GM18499 (cell line): ENCODE measurements at regions not wholly inside any gene's neighbourhood (a gene's known extent, or its start where the extent isn't known, plus 50 kb on each side); places are given as distances from the start of the nearest gene placed in this dataset.
"Not testable (repeated sequence)": the region's sequence is repeated elsewhere in the genome, so short reads cannot be mapped to it uniquely, and the experiment has no call there.

Experiments
- ATAC-seq: cut with Tn5 transposase; IDR thresholded peaks from one replicate; pipeline ENCODE4 v1.9.1; 2021; ENCODE audit warnings: moderate number of reproducible peaks; ENCODE audit not compliant: insufficient read depth, unreplicated experiment

- ATAC-seq, result no peak
Measured at GRCh38 chr4:141290771-141291170, 70.1 kb downstream of the ZNF330 start.

DNA sequence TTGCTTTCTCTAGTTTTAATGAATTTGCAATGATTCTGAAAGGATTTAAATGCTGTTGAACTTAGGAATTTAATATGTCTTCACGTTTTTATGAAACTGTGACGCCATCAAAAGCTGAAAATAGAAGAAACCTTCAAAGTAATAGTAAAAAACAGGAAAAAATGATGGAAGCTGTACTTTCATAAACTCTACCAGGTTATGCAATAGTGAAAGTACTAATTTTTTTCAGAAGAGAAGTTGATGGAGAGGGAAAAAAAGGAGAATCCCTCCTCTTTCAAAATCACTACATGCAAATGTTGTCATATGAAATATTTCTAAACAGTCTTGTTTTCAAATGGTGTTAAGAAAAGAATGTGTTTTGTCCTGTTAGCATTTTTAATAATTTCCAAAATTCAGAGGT, 73.6 kb downstream of the ZNF330 start:
- ATAC-seq, result no peak

DNA sequence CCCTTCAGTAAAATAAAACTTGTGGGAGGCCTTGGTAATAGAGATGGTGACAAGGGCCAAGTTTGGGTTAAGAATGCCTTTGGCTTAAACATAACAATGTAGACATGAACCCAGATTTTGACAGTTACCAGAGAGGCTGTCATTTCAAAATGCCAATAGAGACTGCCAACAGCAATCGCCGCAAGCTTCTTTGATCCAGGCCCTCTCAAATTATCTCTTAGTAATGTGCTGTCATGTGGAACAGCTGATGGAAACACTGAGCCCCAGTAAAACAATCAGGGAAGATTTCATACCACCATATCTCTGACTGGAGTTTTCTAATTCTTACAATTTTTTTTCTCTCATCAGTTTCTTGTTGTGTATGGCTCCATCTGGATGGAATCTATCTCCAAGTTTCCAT, 80.5 kb downstream of the ZNF330 start:
- ATAC-seq, result no peak

- no peak for ATAC-seq
Measured at GRCh38 chr4:141302924-141303323, 82.2 kb downstream of the ZNF330 start.

GRCh38 chr4:141304346-141304745, 83.7 kb downstream of the ZNF330 start:
- no peak for ATAC-seq

DNA sequence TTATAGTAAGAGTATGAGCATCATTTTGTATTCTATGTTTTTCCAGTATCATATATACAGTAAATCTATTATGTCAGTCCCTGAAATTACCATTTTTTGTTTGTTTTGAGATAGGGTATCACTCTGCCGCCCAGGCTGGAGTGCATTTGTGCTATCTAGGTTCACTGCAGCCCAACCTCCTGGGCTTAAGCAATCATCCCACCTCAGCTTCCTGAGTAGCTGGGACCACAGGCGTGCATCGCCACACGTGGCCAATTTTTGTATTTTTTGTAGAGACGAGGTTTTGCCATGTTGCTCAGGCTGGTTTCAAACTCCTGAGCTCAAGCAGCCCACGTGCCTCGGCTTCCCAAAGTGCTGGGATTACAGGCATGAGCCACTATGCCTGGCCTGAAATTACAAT, 85.6 kb downstream of the ZNF330 start:
- ATAC-seq, result no peak

- ATAC-seq, result peak; percentile 100
Measured at GRCh38 chr4:141307241-141307689, 86.6 kb downstream of the ZNF330 start.

DNA sequence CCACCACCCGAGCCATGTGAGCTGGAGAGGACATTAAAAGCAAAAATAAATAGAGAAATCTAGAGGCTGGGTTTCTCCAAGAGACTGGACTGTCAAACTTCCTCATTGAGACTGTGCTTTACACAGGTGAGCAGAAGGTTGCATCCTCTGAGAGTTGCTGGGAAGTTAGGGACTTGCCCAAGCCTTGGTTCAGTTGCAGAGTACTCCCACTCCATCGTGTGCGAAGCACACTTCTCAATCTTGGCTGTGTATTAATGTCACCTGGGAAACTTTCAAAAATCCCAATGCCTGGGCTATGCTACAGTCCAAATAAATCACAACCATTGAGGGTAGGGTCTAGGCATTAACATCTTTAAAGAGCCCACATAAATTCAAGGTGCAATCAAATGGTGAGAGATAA, 89.2 kb downstream of the ZNF330 start:
- ATAC-seq, result no peak

GRCh38 chr4:141311246-141312204, 90.8 kb downstream of the ZNF330 start:
- no peak for ATAC-seq

- ATAC-seq, result no peak
Measured at GRCh38 chr4:141314627-141315026, 93.9 kb downstream of the ZNF330 start.

DNA sequence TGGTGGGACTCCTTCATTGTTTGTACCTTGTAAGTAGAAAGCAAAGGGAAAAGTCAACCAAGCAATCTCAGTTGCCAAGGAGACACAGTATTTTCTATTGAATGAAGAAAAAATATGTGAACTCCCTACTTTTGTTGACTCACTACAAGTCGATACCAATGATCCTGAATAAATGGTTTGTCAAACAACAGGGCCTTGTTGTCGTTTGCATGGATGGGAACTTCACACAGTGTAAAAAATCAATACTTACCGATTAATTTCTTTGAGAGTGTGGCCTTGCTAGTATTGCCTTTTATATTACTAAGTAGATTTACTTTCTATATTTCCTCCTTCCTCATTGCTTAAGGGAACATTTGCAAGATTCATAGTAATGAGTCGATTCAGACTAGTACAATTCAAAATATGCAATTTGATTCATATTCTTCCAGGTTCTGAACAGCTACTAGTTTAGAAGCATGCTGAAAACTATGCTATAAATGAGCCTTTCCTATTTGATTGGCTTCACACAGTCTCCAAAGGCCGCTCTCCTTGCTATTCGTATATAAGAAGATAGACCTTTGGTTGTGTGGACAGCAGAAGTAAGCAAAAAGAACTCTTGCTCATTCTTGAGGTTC, 108.0 kb downstream of the ZNF330 start:
- no peak for ATAC-seq

- no peak for ATAC-seq
Measured at GRCh38 chr4:141329174-141329569, 108.5 kb downstream of the ZNF330 start.

GRCh38 chr4:141330616-141331015, 109.9 kb downstream of the ZNF330 start:
- ATAC-seq, result no peak

- no peak for ATAC-seq
Measured at GRCh38 chr4:141331534-141332358, 111.1 kb downstream of the ZNF330 start.

DNA sequence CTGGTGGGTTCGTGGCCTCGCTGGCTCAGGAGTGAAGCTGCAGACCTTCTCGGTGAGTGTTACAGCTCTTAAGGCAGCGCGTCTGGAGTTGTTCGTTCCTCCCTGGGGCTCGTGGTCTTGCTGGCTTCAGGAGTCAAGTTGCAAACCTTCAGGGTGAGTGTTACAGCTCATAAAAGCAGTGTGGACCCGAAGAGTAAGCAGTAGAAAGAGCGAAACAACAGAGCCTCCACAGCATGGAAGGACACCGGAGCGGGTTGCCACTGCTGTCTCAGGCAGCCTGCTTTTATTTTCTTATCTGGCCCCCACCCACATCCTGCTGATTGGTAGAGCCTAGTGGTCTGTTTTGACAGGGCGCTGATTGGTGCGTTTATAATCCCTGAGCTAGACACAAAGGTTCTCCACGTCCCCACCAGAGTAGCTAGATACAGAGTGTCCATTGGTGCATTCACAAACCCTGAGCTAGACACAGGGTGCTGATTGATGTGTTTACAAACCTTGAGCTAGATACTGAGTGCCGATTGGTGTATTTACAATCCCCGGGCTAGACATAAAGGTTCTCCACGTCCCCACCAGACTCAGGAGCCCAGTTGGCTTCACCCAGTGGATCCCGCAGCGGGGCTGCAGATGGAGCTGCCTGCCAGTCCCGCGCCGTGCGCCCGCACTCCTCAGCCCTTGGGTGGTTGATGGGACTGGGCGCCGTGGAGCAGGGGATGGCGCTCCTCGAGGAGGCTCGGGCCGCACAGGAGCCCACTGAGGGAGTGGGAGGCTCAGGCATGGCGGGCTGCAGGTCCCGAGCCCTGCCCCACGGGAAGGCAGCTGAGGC, 111.9 kb downstream of the ZNF330 start:
- not testable (repeated sequence) for ATAC-seq

DNA sequence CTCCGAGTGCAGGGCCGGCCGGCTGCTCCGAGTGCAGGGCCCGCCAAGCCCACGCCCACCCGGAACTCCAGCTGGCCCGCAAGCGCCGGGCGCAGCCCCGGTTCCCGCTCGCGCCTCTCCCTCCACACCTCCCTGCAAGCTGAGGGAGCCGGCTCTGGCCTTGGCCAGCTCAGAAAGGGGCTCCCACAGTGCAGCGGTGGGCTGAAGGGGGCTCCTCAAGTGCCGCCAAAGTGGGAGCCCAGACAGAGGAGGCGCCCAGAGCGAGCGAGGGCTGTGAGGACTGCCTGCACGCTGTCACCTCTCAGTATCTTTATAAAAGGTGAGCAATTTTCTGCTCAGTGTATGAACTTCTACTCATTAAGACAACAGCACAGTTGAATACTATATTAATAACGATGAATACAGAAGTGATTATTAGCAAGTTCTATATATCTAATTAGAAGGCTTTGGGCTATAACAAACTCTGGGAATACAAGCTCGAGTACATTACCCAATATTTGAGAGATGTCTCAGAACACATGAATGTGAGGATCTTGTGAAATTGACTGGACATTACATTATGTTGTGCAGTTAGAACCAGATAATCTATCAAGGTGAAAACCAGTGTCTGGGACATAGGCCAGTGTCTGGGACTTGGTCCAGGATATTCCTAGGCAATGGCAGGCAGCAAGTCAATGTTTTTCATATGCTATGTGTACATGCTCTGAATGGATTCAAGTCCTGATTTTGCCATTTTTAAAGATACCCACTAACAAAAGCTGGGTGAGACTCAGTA, 112.9 kb downstream of the ZNF330 start:
- not testable (repeated sequence) for ATAC-seq

- ATAC-seq, result no peak
Measured at GRCh38 chr4:141335166-141335565, 114.5 kb downstream of the ZNF330 start.

GRCh38 chr4:141338238-141338637, 117.5 kb downstream of the ZNF330 start:
- no peak for ATAC-seq

GRCh38 chr4:141339391-141339790, 118.7 kb downstream of the ZNF330 start:
- ATAC-seq, result no peak
